Umbilical cord (tissue), 1 donor: ENCODE measurements at regions not wholly inside any gene's neighbourhood (a gene's known extent, or its start where the extent isn't known, plus 50 kb on each side); places are given as distances from the start of the nearest gene placed in this dataset.

ENCODE experiments used
- DNase-seq: peaks from one replicate; pipeline ENCODE4 v3.0.0-alpha.2; 2015; ENCODE audit warnings: low spot score

DNA sequence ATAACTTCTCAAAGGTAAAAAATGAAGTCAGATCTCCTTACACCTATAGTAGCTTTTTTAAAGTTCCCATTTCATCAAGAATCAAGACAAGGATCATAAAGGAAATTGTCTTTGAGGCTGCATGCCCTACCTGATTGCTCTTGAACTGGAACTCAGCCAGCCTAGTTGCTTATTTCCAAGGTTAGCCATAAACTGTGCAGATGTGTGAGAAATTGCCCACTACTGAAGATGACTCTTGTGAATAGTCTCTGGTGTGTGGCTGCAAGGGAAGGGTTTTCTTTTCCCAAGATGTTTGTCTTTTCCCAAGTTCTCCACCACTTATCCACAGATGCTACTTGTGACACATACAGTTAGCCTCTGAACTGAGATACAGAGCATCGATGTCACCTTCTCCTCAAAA lies 81.7 kb upstream of the DUSP10 start:
- no peak for DNase-seq

DNA sequence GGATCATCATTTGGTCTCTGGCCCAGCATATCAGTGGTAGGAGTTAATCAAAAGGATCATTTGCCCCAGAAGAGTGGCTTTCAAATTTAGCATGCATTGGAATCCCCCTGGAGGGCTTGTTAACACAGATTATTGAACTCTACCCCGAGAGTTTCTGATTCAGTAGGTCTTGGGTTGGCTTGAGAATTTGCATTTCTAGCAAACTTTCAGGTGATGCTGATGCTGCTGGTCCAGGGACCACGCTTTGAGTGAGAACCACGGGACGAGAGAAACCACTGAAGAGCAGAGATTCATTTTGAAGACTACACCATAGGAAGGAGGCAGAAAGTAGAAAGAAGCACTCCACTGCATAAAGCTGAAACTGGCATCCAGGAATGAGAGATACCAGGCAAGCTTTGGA lies 81.3 kb upstream of the DUSP10 start:
- no peak for DNase-seq

DNA sequence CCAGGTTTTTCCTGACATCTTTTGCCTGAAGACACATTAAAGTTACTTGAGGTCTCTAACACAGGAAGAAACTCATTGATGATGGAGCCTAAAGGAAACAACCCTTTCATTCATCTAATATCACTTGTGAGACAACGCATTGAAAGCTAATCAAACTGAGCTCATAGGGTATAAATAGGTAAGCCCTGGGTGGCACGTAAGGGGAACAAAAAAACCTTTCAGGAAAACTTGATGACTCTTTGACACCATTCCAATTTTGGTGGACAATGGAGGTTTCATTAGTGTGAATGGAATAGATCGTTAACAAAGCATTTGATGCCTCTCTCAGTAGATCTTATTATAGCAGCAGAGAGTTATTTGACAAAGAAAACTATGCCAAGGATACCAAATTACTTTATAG lies 80.7 kb upstream of the DUSP10 start:
- DNase-seq = no peak

DNA sequence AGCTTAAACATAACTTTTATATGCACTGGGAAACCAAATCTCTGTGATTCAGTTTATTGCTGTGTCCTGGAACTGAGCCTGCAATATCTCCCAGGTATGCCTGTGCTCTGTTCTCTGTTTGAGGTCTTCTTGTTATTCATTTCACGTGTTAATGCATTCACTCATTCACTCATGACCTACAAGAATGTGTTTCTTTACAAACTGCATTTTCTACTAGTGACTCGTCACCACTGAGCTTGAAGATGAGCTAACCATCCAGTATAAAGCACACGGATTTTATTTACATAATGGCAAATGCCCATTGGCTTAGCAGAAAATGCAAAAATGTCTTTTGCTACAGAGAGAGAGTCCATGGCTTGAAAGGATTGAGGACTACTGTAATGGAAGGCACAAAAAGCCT lies 75.0 kb upstream of the DUSP10 start:
- DNase-seq = no peak

DNA sequence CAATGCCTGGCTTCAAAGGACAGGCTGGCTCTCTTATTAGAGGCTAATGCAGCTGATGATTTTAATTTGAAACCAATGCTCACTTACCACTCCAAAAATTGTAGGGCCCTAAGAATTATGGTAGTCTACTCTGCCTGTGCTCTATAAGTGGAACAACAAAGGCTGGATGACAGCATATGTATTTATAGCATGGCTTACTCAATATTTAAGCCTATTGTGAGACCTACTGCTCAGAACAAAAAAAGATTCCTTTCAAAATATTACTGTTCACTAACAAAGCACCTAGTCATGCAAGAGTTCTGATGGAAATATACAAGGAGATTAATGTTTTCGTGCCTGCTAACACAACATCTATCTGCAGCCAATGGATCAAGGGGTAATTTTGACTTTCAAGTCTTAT lies 73.8 kb upstream of the DUSP10 start:
- DNase-seq = no peak

DNA sequence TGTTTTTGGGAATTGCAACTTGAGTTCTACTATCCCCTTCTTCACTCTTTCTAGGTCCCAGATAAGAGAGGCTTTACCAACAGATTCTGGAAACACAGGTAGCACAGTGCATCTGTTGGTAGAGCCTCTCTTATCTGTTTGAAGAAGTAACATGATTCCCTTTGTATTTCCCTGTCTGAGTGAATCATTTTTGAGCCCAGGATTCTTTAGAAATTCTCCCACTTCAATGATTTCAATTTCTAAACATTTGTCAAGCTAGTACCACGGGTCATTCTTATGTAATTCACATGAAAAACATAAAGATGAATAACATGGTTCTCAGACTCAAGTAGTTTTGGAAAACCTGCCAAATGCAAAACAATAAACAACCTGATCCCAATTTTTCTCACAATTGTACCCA lies 72.0 kb upstream of the DUSP10 start:
- no peak for DNase-seq

DNA sequence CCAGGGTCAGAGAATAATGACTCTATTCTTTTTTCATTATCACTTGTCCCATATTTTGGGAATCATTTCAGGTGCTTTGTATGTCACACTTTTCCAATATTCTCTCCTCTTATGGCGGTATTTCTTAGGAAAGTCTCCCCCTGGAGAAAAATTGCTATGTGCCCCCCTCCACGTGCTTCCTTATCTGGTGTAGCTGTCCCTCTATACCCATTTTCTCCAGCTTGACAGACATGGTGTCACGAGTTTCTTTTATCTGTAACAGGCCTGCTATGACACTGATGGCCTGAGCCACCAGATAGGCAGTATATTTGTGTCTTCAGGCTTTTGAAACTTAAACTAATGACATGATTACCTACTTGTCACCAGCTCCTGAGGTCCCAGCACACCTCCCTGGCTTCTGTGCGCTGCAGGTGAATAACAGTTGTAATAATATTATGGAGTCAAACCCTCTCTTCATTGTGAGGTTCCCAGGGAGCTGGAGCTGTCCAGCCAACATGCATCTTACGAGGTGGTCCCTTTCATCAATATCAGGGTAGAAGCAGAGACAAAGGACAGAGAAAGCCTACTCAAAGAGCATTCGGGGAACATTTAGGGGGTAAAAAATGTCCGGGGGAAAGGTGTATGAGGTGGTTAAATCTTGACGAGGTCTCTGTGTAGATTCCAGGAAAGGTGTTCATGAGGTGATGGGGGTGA lies 71.2 kb upstream of the DUSP10 start:
- DNase-seq = no peak

DNA sequence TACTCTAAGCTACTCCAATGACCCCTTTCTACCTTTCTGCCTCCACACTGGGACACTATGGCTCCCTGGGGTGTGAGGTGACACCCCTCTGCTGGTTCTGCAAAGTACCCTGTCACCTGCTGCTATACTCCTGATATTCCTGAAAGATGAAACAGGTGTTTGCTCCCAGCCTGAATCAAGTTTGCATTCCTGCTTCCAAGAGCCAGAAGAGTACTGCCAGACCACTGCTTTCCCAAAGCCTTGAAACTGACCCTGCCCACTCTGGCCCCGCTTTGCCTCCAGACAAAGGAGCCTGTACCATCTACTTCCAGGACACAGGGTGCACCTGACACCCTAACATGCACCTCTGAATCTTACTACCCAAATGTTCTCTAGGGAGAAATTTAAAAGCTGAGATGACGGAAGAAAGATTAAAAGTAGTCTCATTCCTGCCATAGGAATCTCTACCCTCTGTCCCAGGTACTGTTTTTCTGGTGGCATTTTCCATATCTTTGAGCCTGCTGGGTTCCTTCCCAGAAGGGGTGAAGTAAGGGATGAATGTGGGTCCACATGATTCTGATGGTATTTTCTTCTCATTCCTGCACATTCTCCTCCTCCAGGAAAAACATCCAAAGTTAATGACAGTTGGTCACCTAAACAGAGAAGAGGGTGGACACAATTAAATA lies 70.3 kb upstream of the DUSP10 start:
- no peak for DNase-seq

DNA sequence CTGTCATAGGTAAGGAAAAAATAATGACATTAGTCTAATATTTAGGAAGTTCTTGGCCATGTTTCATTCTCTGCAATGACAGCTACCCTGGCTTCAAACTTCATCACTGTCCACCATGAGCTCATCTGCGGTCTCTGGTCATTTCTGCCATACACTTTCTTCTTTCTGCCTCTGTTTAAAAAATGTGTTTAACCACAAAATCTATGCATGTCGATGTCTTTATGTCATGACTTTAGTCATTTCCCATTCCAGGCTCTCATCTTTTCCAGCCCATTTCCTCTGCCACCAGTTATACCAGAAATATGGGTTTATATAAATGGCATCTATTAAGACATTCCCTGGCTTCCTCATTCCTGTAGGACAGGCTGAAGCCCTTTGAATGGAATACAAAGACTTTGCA lies 68.5 kb upstream of the DUSP10 start:
- no peak for DNase-seq

DNA sequence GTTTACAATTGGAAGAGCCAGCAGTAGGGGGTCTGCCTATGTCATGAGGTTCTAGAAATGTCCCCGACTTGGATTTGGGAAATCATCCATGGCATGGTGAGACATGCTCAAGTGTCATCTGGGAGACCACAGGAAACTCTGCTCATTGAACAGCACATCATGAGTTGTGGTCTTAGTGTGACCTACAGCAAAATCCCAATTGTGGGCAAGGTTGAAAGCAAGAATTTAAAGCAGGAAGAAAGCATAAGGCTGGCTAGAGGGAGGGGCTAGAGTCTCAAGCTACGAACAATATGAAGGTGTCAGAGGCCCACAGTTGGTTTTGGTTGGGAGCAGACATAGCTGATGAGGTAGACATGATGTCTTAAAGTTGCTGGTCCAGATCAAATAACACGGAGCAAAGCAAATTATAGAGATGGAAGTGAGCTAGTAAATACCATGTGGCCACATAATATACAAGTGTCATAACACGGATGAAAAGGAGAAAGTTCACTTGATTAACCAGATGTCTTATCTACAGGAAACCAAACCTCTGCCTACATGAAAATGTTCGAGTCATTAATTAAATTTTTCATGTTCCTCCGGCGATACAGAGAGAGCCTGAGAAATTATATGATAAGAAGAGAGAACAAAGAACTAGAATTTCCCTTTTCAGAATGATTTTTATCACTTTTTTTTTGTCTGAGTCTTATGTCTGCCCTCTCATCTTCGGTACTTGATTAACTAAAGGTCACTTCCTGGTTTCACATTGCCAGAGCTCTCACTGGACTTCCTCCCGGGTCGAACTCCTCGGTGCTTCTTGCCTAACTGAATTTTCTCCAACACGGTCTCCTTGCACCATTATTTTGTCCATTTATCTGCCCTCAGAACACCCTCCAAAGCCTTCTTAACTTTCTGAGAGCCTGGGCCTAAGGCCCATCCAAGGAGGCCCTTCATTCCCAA lies 67.5 kb upstream of the DUSP10 start:
- DNase-seq = no peak

DNA sequence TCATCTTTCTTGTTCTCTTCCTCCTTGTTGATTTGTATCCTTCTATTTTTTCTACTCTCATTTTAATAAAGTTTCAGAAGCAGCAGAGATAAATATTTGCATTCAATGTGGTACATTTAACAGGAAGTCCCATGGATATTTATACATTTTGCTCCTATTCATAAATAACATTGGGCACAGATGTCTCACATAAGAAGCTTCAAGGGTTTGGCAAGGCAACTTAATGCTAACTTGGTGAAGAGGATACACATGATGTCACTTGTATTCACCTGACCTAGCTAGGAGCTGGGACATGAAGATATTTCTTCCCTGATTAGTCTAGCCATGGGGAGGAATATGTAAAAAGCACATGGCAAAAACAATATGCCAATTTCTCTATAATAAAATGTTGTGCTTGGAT lies 65.1 kb upstream of the DUSP10 start:
- DNase-seq = no peak

DNA sequence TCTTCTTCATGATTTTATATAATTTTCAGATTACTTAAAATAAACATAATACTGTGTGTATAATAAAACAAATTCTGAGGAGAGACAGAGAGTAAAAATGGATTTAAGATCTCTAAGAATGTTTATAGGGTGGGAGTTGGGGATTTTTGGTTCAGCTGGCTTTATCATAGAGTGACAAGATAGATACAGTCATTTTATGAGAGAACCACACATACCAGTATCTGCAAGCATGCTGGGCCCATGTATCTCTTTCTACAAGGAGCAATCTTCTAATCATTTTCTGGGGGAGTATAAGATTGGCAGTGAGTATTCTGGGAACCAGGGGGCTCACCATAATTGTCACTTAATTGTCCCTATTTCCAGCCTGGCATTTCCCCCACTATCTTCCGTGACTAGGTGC lies 64.3 kb upstream of the DUSP10 start:
- no peak for DNase-seq

DNA sequence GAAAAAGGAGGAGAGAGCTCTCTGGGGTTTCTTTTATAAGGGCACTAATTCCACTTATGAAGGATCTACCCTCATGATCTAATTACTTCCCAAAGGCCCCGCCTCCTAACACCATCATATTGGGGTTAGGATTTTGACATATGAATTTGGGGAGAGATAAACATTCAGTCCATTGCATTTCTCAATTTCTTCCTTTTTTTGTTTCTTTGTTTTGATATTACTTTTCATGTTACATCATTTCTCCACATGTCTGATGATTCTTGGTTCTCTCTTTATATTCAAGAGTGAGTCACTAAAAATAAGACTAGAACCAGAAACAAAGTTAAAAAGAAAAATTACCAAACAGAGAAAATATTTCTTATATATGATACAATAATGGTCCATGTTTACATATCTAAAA lies 63.2 kb upstream of the DUSP10 start:
- DNase-seq = no peak

DNA sequence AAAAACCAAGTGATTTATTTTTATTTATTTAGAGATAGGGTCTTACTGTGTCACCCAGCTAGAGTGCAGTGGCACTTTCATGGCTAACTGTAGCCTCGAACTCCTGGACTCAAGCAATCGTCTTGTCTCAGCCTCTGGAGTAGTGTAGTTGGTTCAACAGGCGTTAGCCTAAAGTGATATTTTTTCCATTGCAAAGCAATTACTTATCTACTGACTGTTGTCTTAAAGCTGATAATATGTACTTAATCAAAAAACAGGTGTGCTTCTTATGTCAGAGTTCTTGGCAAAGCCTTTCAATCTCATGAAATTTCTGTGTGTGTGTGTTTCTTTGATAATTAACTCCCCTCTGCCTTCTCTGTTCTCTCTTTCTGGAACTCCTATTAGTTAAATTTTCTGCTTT lies 62.4 kb upstream of the DUSP10 start:
- DNase-seq = no peak

DNA sequence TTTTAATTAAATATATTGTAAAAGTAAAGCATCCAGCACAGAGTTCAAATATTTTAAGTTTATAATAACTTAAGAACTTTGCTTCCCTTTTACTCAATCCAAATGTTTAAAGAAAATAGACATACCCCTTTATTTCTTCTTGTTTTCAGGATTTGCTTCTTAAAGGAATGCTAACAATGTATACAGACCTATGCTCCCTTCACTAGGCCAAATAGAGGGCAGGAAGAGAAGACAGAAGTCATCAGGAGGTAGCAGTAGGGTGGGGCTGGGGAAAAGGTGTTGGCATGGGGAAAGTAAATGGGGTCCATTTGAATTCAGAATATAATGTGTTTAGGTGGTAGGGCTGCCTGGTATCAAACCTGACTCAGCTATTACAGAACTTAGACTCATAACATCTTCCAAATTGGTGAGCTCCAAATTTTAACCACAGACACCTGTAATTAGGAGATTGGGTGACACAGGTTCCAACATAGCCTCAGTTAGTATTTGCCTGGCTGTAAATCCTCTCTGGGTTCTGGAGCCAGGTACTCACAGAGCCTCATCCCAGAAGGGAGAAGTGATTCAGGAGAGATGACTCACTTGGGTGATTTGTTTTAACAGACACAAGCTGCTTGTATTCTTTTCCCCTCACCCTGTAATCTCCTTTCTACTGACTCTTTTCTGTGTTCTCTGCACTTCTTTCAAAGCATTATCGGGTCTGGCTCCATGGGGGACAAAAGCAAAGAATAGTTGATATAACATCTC lies 60.1 kb upstream of the DUSP10 start:
- DNase-seq = peak; percentile 10

DNA sequence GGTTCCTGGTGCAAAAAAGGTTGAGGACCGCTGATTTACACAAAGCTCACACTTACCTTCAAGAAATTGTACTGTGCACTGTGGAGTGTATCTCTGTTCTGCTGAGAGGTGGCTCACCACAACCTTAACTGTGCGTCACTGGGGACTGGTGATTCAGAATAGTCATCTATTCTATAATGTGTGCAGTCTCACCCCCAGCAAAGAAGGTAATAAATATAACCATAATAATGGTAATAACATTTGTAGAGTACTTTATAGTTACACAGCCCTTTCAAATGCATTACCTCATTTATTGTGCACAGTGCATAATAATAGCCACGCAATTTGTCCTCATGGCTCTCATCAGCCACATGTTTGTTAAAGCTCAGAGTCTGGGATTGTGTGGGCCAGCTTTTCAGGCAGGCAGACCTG lies 59.4 kb upstream of the DUSP10 start:
- no peak for DNase-seq

DNA sequence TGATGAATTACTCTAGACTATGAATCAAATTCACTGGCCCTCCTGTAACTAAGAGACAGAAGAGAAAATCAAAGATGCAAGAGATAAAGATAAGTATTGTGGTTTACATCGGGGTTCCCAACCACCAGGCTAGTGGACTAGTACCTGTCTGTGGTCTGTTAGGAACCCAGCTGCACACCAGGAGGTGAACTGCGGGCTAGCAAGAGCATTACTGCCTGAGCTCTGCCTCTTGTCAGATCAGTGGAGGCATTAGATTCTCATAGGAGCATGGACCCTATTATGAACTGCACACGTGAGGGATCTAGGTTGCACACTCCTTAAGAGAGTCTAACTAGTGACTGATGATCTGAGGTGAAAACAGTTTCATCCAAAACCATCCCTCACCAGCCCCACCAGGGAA lies 58.9 kb upstream of the DUSP10 start:
- no peak for DNase-seq

DNA sequence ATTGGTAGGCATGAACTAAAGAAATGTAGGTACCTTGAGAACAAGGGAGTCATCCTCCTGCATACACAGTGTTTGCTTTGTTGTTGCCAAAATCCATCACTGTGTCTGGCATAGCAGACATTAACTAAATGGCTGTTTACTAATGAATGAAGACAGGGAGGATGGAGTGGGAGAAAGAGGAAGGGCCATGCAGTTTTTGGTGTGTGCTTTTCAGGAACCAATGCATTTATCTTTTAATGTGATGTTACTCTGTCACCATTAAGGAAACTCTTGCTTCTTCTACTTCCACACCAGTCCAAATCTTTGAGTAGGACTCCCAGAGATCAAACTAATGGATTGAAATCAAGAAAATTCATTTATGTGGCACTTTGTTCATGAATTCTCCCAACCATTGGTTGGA lies 55.6 kb upstream of the DUSP10 start:
- DNase-seq = no peak

DNA sequence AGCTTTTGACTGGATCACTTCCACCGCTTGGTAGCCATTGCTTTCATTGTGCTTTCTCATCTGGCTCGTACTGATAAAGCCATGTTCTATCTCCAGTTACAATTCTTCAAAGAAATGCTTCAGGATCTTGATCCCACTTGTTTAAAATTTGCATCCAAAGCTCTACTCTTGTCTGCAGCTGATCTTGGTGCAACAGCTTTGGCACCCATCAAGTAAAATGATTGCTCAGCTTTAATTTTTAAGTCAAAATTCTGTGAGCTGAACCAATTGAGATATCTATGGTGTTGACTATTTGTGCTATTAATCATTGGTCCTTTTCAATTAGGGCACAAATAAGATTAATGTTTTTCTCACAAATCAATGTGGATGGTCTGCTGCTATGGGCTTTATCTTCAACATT lies 54.8 kb upstream of the DUSP10 start:
- no peak for DNase-seq

DNA sequence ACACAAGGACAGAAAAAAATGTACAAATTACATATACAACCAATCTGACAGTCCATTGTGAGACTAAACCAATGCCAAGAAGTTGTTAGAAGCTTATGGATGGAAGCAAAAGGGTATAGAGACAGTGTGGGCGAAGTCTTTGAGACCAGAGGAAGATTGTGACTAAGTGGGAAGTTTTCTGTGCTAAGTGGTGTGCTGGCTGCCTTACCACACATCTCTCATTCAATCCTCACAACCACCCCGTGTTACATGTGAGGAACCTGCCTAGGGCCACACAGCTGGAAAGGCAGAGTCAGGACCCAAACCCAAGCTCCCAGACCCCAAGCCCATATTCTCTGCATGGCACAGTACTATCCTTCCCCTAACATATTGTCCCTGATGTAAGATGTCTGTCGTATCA lies 53.5 kb upstream of the DUSP10 start:
- DNase-seq = no peak

DNA sequence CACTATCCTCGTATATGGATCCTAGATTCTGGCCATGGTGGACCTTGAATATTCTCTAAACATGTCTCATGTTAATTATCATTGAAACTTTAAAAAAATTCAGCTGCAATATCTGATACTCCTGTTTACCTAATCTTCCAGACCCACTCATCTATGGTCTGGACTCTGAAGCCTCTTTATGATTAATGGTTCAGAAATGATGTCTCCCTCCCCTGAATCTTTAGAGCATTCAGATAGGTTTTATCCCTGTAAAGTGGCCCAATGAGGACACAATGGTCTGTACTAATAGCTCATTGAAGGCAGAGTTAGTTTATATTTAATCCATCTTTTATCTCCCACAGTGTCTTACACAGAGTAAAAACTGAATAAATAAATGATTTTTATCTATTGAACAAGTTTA lies 53.0 kb upstream of the DUSP10 start:
- DNase-seq = no peak

DNA sequence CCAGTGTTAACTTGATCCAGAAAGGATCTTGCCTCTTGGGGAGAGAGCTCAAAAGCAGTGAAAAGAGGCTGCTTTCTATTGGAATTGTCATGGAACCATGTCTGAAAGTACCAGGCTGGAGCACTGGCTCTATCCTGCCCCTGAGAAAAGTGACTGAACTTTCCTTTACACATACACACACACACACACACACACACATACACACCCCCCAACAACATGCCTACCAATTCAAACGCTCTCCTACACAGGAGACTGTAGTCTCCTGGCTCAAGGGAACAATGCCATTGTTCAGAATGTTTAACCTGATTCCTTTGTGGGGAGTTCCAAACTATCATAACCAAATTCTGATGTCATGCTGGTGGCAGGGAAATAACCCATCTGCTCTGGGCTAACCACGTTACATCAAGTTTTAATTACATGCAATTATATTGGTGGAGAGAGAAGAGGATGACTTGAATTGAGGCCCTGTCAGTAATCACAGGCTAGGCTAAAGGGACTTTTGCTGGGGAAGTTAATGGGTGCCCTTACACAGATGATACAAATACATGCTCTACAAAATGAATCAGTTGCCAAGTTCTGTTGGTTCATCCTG lies 52.3 kb upstream of the DUSP10 start:
- DNase-seq = no peak
